ENCODE measurements at regions not wholly inside any gene's neighbourhood (a gene's known extent, or its start where the extent isn't known, plus 50 kb on each side); places are given as distances from the start of the nearest gene placed in this dataset.
"Not testable (repeated sequence)": the region's sequence is repeated elsewhere in the genome, so short reads cannot be mapped to it uniquely, and the experiment has no call there.

DNA sequence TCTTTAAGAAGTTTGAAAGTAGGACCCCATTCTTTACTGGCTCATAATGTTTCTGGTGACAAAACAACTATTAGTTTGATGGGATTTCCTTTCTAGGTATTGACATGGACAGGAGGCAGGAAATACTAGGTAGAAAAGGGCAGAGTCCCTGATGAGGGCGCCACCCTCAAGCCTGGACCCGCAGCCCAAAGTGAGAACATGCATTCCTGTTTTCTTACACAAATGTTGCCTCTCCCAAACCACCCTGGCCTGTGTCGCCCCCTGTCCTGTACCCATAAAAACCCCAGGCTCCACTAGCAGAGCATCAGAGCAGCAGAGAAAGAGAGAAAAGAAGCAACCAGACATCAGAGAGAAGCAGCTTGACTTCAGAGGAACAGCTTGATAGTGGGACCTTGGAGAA, 1055.2 kb upstream of the POT1 start:
- DNase-seq (ENCODE audit: low spot score) = no peak

DNA sequence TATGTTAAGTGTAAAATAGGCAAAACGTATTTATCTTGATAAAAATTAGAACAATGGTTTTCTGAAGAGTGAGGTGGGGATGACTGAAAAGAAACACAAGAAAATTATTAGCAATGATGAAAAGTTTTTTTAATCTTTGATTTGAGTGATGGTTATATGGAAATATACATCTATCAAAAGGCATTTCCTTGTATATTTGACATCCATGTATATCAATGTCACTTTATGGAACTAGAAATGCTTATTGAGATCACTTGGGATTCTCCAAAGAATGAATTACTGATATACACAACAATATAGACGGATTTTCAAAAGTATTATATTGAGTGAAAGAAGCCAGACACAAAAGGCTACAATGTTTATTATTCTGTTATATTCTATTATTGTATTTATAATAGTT, 1042.0 kb upstream of the POT1 start:
- no peak for DNase-seq (ENCODE audit: low spot score)

DNA sequence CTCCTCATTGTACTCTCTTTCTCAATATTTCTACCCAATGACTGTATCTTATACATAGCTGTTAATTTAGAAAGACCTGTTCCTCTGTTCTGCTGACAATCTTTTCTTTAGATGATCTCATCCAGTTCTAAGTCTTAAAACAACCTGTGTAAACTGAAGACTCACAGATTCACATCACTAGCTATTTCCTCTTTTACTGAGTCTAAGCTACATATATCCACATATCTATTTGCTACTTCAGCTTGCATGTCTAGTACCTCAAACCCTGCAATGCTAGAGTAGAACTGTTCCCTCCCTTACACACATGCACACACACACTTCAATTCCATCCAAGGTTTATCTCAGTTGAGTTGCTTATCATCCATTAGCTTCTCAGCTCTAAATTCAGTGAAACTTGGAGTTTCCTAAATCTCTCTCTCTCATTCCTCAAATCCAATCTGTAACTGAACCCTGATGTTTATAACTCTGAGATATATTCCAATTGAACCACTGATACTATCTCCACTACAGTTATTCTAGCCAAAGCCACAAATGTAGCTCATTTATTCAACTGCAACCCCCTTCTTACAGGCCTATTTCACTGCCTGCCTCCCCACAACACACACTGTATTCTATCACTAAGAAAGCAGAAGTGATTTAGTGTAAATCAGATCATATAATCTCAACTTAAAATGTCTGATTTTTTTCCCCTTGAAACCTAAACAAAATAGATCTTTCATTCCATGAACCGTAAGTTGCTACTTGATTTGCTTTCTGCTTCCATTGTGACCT, 1036.8 kb upstream of the POT1 start:
- no peak for DNase-seq (ENCODE audit: low spot score)

DNA sequence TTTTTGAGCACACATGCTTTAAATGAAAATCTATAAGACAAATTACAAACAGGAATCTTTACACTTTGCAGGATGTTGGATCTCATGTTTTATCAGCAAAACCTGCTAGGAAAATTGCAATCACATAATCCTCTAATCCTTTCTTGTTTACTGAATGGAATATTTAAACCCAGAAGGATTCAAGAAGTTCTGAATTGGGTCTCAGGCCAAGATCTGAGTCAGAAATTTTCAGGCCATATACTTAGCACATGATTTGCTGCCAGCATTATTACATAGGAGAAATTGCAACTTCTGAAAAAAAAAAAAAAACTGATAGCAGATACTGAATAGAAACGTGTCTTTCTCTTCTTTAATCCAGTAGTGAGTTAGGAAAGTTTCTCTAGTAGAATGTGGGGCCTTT, 1005.3 kb upstream of the POT1 start:
- no peak for DNase-seq (ENCODE audit: low spot score)

GRCh38 chr7:125934539-125934938, 1004.9 kb upstream of the POT1 start:
- no peak for DNase-seq (ENCODE audit: low spot score)

GRCh38 chr7:125930848-125931247, 1001.2 kb upstream of the POT1 start:
- no peak for DNase-seq (ENCODE audit: low spot score)

DNA sequence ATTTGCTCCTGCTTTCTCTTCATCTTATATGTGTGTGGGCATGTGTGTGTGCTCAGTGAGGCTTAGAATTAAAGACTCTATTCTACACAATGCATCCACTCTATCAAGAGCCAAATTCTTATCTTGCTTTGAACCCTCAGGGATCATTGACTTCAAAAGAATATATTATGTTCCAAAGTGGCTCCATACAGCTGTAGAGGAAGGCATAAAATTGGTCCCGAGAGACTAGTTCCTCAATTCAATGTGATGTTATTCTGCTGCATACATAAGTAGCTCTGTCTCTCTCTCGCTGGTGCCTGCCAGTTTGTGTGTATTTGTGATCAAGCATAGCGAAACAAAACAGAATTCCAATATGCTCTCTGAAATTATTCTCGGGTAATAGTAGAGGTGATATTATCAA, 997.9 kb upstream of the POT1 start:
- no peak for DNase-seq (ENCODE audit: low spot score)

- DNase-seq (ENCODE audit: low spot score) = no peak
Measured at GRCh38 chr7:125926621-125927020, 997.0 kb upstream of the POT1 start.

GRCh38 chr7:125924037-125924436, 994.4 kb upstream of the POT1 start:
- DNase-seq (ENCODE audit: low spot score) = no peak

DNA sequence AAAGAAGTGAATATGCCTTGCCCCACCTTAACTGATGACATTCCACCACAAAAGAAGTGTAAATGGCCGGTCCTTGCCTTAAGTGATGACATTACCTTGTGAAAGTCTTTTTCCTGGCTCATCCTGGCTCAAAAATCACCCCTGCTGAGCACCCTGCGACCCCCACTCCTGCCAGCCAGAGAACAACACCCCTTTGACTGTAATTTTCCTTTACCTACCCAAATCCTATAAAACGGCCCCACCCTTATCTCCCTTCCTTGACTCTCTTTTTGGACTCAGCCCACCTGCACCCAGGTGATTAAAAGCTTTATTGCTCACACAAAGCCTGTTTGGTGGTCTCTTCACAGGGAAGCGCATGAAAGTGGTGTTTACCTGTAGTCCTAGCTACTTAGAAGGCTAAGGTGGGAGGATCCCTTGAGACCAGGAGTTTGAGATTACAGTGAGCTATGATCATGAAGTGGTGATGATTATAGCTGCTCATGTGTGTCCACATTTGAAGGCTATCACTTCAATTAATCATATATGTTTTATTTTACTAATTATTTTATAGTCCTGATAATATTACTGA, 985.8 kb upstream of the POT1 start:
- not testable (repeated sequence) for DNase-seq (ENCODE audit: low spot score)

GRCh38 chr7:125908711-125909110, 979.1 kb upstream of the POT1 start:
- DNase-seq (ENCODE audit: low spot score) = no peak

- DNase-seq (ENCODE audit: low spot score) = no peak
Measured at GRCh38 chr7:125899577-125899976, 970.0 kb upstream of the POT1 start.

GRCh38 chr7:125892434-125892833, 962.8 kb upstream of the POT1 start:
- no peak for DNase-seq (ENCODE audit: low spot score)

DNA sequence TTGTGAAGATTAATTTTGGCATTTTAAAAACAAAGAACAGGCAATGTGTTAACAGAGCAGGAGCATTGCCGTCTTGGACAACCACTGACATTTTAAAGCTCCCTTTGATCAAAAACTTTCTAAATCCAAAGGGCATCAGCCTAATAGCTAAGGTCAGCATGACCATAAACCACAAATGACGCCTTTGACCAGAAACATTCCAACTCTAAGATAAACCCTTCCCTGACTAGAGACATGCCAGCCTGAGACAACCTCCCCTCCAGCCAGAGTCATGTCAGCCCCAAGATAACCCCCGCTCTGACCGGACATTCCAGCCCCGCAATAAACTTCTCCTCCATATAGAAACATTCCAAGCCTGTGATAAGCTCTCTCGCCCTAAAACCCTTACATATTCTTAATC, 949.4 kb upstream of the POT1 start:
- no peak for DNase-seq (ENCODE audit: low spot score)

DNA sequence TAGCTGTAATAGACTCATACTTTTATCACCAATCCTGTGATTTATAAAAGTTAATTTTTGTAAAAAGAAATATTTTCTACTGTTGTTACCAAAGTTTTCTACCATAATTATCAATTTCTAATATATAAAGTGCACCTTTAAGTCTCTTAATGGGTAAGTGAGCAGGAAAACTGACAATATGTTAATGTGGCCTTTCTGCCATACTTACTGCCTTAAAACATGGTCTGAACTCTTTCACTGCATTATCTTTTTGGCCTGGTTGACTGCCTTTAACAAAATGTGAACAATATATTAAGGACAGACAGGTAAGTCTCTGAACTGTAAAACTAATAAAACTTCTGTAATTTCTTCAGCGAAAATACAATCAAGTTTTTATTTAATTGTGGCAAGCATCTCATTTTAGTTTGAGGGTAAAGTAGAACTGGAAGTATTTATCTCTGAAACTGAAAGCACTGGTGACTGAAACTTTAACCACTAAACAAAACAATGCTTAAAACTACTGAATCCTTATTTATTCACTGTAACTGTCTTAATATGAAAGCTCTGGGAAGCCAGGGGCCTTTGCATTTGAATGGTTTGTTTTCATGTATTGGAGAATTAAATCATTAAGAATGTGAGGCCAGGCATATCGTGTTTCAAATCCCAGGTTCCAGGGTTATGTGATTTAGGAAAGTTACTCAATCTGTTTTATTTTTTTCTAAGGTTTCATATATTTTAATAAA, 948.8 kb upstream of the POT1 start:
- DNase-seq (ENCODE audit: low spot score) = no peak

- no peak for DNase-seq (ENCODE audit: low spot score)
Measured at GRCh38 chr7:125877246-125877645, 947.6 kb upstream of the POT1 start.

- no peak for DNase-seq (ENCODE audit: low spot score)
Measured at GRCh38 chr7:125876431-125876830, 946.8 kb upstream of the POT1 start.

GRCh38 chr7:125871431-125871830, 941.8 kb upstream of the POT1 start:
- DNase-seq (ENCODE audit: low spot score) = no peak

GRCh38 chr7:125857606-125858005, 928.0 kb upstream of the POT1 start:
- no peak for DNase-seq (ENCODE audit: low spot score)

DNA sequence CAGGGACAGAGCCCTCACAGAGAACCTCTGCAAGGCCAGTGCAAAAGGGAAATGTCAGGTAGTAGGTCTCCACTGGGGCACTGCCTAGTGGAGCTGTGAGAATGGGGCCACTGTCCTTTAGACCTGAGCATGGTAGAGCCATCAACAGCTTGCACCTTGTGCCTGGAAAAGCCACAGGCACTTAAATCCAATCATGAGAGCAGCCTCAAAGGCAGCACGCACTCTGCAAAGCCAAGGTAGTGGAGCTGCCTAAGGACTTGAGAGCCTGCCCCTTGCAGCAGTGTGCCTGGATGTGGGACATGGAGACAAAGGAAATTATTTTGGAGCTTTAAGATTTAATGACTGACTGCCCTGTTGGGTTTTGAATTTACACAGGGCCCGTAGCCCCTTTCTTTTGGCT, 918.5 kb upstream of the POT1 start:
- no peak for DNase-seq (ENCODE audit: low spot score)

- no peak for DNase-seq (ENCODE audit: low spot score)
Measured at GRCh38 chr7:125847692-125848091, 918.1 kb upstream of the POT1 start.

DNA sequence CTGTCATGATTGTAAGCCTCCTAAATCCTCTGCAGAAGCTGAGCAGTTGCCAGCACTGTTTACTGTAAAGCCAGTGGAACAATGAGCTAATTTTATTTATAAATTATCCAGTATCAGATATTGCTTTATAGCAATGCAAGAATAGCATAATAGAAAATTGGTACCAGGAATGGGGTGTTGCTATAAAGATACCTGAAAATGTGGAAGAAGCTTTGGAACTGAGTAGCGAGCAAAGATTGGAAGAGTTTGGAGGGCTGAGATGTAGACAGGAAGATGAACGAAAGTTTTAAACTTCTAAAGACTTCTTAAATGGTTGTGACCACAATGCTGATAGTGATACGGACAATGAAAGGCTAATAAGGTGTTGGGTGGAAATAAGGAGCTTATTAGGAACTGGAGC, 917.4 kb upstream of the POT1 start:
- DNase-seq (ENCODE audit: low spot score) = no peak

- no peak for DNase-seq (ENCODE audit: low spot score)
Measured at GRCh38 chr7:125845686-125846085, 916.1 kb upstream of the POT1 start.

Data from hematopoietic multipotent progenitor cell treated with erythropoietin and hydrocortisone succinate and interleukin-3 and kit ligand, for 17 days (in vitro differentiated cells).